ENCODE measurements at regions not wholly inside any gene's neighbourhood (a gene's known extent, or its start where the extent isn't known, plus 50 kb on each side); places are given as distances from the start of the nearest gene placed in this dataset.
A peak's percentile ranks its signal among the peaks of the same experiment; 100 is the strongest.

DNA sequence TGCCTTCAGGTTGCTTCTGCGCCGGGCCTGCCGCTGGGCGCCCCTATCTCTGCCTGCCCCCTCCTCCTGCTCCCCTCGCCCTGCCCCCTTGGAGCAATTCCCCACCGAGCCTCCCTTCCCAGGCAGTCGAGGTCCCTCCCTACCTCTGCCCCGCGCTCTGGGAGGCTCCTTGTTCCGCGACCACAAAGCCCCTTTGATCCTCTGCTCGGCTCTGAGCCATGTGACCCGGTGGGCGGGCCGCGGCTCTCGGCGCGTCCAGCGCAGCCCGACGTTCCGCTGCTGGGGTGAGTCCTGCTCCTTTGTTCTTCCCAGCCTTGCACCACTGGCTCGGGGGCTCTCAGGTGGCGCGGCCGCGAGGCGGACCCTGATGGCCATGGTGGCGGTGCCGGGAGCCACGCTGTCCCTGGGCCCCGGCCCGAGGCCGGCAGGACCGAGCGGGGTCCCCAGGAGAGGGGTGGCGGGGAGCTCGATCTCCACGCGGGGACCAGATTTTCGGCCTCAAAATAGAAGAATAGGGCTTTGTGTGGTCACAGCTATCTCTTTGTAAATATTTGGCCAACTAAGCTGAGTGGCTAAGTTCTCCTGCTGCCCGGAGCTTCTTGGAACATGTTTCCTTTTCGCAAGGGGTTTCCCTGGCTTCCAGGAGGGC is 310.6 kb downstream of the SEC14L1 start (continued):
- TF ChIP-seq HOXA7 (CRISPR knock-in tag; IDR thresholded peaks at IDR 0.05): no peak
- TF ChIP-seq ZNF772 (CRISPR knock-in tag; IDR thresholded peaks at IDR 0.05): peak; percentile 94
- TF ChIP-seq TOPORS (CRISPR knock-in tag; IDR thresholded peaks at IDR 0.05): 0 out of 2 replicates have a peak, but pooled peaks have one; percentile 93
- TF ChIP-seq ZNF605 (CRISPR knock-in tag; IDR thresholded peaks at IDR 0.05): peak; percentile 11; the same call in 1 of the 2 replicates
- peak; percentile 97 for TF ChIP-seq SAP130 (CRISPR knock-in tag; IDR thresholded peaks at IDR 0.05; ENCODE audit: low read depth)
- peak; percentile 96 for TF ChIP-seq ZSCAN31 (CRISPR knock-in tag; IDR thresholded peaks at IDR 0.05; ENCODE audit: low read depth)
- TF ChIP-seq EP300 (IDR thresholded peaks at IDR 0.05; ENCODE audit: low read depth in 2 of 2, low read length in 2 of 2): peak in 1 of 2 experiments; percentile 71; a peak in 2 of 4 replicates
- TF ChIP-seq EP300 (CRISPR knock-in tag; IDR thresholded peaks at IDR 0.05; ENCODE audit: borderline replicate concordance): peak; percentile 64; the same call in 1 of the 2 replicates
- TF ChIP-seq, protein P1, sequence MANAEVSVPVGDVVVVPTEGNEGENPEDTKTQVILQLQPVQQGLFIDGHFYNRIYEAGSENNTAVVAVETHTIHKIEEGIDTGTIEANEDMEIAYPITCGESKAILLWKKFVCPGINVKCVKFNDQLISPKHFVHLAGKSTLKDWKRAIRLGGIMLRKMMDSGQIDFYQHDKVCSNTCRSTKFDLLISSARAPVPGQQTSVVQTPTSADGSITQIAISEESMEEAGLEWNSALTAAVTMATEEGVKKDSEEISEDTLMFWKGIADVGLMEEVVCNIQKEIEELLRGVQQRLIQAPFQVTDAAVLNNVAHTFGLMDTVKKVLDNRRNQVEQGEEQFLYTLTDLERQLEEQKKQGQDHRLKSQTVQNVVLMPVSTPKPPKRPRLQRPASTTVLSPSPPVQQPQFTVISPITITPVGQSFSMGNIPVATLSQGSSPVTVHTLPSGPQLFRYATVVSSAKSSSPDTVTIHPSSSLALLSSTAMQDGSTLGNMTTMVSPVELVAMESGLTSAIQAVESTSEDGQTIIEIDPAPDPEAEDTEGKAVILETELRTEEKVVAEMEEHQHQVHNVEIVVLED (CRISPR knock-in tag; IDR thresholded peaks at IDR 0.05; ENCODE audit: borderline replicate concordance): peak; percentile 85
- TF ChIP-seq, protein P2, sequence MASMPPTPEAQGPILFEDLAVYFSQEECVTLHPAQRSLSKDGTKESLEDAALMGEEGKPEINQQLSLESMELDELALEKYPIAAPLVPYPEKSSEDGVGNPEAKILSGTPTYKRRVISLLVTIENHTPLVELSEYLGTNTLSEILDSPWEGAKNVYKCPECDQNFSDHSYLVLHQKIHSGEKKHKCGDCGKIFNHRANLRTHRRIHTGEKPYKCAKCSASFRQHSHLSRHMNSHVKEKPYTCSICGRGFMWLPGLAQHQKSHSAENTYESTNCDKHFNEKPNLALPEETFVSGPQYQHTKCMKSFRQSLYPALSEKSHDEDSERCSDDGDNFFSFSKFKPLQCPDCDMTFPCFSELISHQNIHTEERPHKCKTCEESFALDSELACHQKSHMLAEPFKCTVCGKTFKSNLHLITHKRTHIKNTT (CRISPR knock-in tag; IDR thresholded peaks at IDR 0.05): no peak
- TF ChIP-seq MIER3 (CRISPR knock-in tag; IDR thresholded peaks at IDR 0.05; ENCODE audit: borderline replicate concordance): peak; percentile 52; the same call in 1 of the 2 replicates
- TF ChIP-seq EZH2 (conservative IDR thresholded peaks at IDR 0.05; ENCODE audit: low read depth, low read length): no peak
- TF ChIP-seq IRF2 (CRISPR knock-in tag; IDR thresholded peaks at IDR 0.05): peak; percentile 87
- TF ChIP-seq, protein P3, sequence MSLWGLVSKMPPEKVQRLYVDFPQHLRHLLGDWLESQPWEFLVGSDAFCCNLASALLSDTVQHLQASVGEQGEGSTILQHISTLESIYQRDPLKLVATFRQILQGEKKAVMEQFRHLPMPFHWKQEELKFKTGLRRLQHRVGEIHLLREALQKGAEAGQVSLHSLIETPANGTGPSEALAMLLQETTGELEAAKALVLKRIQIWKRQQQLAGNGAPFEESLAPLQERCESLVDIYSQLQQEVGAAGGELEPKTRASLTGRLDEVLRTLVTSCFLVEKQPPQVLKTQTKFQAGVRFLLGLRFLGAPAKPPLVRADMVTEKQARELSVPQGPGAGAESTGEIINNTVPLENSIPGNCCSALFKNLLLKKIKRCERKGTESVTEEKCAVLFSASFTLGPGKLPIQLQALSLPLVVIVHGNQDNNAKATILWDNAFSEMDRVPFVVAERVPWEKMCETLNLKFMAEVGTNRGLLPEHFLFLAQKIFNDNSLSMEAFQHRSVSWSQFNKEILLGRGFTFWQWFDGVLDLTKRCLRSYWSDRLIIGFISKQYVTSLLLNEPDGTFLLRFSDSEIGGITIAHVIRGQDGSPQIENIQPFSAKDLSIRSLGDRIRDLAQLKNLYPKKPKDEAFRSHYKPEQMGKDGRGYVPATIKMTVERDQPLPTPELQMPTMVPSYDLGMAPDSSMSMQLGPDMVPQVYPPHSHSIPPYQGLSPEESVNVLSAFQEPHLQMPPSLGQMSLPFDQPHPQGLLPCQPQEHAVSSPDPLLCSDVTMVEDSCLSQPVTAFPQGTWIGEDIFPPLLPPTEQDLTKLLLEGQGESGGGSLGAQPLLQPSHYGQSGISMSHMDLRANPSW (CRISPR knock-in tag; IDR thresholded peaks at IDR 0.05; ENCODE audit: borderline replicate concordance): no peak; the same call in 1 of the 2 replicates
- TF ChIP-seq HDAC1 (CRISPR knock-in tag; IDR thresholded peaks at IDR 0.05): peak; percentile 96
- TF ChIP-seq, protein P4, sequence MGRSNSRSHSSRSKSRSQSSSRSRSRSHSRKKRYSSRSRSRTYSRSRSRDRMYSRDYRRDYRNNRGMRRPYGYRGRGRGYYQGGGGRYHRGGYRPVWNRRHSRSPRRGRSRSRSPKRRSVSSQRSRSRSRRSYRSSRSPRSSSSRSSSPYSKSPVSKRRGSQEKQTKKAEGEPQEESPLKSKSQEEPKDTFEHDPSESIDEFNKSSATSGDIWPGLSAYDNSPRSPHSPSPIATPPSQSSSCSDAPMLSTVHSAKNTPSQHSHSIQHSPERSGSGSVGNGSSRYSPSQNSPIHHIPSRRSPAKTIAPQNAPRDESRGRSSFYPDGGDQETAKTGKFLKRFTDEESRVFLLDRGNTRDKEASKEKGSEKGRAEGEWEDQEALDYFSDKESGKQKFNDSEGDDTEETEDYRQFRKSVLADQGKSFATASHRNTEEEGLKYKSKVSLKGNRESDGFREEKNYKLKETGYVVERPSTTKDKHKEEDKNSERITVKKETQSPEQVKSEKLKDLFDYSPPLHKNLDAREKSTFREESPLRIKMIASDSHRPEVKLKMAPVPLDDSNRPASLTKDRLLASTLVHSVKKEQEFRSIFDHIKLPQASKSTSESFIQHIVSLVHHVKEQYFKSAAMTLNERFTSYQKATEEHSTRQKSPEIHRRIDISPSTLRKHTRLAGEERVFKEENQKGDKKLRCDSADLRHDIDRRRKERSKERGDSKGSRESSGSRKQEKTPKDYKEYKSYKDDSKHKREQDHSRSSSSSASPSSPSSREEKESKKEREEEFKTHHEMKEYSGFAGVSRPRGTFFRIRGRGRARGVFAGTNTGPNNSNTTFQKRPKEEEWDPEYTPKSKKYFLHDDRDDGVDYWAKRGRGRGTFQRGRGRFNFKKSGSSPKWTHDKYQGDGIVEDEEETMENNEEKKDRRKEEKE (IDR thresholded peaks at IDR 0.05): no peak
- TF ChIP-seq, protein P5, sequence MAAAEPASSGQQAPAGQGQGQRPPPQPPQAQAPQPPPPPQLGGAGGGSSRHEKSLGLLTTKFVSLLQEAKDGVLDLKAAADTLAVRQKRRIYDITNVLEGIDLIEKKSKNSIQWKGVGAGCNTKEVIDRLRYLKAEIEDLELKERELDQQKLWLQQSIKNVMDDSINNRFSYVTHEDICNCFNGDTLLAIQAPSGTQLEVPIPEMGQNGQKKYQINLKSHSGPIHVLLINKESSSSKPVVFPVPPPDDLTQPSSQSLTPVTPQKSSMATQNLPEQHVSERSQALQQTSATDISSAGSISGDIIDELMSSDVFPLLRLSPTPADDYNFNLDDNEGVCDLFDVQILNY (CRISPR knock-in tag; conservative IDR thresholded peaks at IDR 0.05): no peak; the same call in 1 of the 2 replicates
- TF ChIP-seq ZNF224 (CRISPR knock-in tag; IDR thresholded peaks at IDR 0.05): no peak

Measured in HepG2 (cell line).